HG03025 (cell line): ENCODE measurements at regions not wholly inside any gene's neighbourhood (a gene's known extent, or its start where the extent isn't known, plus 50 kb on each side); places are given as distances from the start of the nearest gene placed in this dataset.

ENCODE experiments used
- ATAC-seq: cut with Tn5 transposase; IDR thresholded peaks from one replicate; pipeline ENCODE4 v1.9.1; 2021; ENCODE audit warnings: mild to moderate bottlenecking, moderate library complexity; ENCODE audit not compliant: unreplicated experiment, low FRiP score

DNA sequence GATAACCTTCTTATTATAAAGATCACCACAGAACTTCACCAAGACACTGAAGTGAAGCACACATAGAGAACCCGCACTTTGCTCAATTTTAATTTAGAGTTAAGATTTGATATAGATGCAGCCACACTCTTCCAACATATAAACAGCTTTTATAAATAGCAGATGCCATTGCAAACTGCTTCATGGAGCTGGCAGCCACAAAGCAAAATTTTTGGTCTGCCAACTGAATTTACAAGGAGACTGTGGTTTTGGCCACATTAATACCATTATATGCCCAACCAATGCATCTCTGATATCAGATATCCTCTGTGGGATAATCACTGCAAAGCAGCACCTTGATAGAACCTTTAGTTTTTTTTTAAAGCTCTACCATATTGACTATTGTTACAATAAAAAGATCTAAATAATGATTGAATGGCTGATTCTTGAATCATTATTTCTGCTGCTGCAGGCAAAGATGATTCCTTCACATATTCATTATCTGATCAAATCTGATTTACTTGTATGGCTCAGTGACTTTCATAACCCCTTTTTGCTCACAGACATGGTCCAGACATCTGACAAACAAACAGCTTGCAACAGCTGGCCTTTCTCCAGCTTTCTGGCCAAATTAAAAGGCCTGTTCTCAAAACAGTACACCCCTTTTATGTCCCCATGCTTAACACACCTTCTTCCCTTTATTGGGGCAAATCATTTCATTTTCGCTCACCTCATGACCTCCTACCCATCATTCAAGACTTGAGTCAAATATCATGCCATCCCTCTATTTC lies 88.4 kb downstream of the METTL4 start:
- no peak for ATAC-seq

DNA sequence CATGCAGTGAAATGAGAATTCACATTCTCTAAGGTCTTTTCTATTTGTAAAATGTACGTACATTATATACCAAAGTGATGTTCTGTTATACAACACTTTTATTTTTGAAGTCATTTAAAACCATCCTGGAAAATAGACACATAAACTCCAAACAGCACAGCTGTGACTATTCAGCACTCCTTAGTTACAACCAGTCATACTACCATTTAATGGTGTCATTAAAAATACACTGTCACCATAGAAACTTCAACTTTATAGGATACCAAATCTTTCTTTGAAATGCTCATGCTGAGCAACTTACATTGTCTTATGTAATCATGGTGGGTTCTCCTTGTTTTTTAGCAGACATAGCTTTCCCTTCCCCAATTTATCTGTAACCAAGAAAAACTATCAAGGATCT lies 85.3 kb downstream of the METTL4 start:
- ATAC-seq = no peak

DNA sequence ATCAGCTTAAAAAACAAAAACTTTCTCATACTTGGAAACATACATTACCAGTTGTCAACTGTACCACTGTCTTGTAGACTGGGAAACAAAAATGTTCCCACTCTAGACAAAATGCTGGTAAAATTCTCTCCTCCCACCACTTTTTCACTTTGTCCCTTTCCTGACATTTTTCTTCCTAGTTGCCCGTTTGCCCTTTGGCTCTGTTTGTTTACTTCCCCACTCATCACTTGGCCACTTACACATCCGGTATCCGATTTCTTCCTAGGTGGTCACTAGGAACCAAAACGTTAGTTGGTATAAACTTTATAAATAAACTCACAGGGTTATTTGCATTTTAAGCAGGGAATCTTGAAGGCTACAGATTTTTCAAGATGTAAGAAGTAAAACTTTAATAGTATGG lies 84.9 kb downstream of the METTL4 start:
- no peak for ATAC-seq
